GM12875 (cell line): ENCODE measurements at regions not wholly inside any gene's neighbourhood (a gene's known extent, or its start where the extent isn't known, plus 50 kb on each side); places are given as distances from the start of the nearest gene placed in this dataset.
"Not testable (repeated sequence)": the region's sequence is repeated elsewhere in the genome, so short reads cannot be mapped to it uniquely, and the experiment has no call there.

ENCODE experiments used
- H3K4me3 ChIP-seq: one replicate; pipeline ENCODE4 v1.5.1; 2011; ENCODE audit warnings: low read depth, low read length, control low read depth
- TF ChIP-seq, protein P1 (sequence below): IDR thresholded peaks from 2 replicates; pipeline ENCODE4 v1.5.1; 2011; ENCODE audit warnings: low read depth, mild to moderate bottlenecking, control low read depth, inconsistent platforms, low read length, moderate library complexity, borderline replicate concordance; ENCODE audit not compliant: insufficient read depth

DNA sequence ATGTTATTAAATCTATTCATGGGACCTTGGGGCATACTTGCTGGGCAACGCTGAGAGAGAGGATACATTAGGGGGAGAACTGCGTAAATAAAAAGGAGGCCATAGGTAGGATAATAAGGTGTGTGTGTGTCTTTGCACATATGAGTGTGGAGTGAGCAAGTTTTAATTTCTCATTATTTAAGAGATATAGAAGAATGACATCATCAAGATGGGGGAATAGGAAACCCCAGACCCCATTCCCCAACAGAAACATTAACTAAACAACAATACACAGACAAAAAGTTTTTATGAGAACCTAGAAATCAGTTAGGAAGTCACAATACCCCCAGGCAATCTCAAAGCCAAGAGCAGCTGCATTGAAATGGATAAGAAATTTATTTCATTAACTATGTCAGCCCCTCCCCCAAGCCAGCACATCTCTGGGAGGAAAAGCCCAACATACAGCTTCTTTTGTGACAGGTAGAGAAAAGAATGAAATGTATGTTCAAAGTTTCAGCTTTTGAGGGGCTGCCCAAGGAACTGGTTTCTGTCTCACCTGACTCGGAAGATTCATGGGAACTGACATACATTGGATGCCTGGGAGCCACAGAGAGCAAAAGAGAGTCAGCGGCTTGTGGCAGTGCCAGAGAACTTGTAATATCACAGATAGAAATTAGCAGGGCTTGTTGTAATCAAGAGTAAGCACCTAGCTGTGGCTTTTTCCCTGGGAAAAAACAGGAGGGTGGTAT, 234.3 kb upstream of the NFIA start:
- TF ChIP-seq, protein P1, sequence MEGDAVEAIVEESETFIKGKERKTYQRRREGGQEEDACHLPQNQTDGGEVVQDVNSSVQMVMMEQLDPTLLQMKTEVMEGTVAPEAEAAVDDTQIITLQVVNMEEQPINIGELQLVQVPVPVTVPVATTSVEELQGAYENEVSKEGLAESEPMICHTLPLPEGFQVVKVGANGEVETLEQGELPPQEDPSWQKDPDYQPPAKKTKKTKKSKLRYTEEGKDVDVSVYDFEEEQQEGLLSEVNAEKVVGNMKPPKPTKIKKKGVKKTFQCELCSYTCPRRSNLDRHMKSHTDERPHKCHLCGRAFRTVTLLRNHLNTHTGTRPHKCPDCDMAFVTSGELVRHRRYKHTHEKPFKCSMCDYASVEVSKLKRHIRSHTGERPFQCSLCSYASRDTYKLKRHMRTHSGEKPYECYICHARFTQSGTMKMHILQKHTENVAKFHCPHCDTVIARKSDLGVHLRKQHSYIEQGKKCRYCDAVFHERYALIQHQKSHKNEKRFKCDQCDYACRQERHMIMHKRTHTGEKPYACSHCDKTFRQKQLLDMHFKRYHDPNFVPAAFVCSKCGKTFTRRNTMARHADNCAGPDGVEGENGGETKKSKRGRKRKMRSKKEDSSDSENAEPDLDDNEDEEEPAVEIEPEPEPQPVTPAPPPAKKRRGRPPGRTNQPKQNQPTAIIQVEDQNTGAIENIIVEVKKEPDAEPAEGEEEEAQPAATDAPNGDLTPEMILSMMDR, result no peak
- no peak overlapping the region for H3K4me3 ChIP-seq

DNA sequence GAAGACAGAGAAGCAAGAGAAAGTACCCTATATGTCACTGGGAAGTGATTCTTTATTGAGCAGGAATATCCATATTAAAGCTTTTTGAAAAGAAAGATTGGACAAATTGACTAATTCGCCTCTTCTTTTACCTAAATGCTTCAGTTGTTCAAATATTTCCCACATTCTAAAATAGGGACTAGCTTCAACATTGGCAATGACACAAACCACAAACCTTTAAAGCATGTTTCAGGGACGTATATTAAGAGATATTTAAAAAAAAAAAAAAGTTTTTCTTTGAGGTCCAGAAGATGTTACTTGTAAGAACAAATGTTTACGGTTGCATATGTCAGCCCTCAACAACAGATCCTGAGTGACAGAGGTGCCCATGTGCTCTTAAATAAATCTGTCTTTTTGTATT, 235.0 kb upstream of the NFIA start:
- H3K4me3 ChIP-seq, result no peak overlapping the region
- TF ChIP-seq, protein P1, result no peak

GRCh38 chr1:60845659-60846058, 236.7 kb upstream of the NFIA start:
- H3K4me3 ChIP-seq, result not testable (repeated sequence)

- TF ChIP-seq, protein P1, result no peak
- no peak overlapping the region for H3K4me3 ChIP-seq
Observed at GRCh38 chr1:60842304-60842703, 240.1 kb upstream of the NFIA start.

DNA sequence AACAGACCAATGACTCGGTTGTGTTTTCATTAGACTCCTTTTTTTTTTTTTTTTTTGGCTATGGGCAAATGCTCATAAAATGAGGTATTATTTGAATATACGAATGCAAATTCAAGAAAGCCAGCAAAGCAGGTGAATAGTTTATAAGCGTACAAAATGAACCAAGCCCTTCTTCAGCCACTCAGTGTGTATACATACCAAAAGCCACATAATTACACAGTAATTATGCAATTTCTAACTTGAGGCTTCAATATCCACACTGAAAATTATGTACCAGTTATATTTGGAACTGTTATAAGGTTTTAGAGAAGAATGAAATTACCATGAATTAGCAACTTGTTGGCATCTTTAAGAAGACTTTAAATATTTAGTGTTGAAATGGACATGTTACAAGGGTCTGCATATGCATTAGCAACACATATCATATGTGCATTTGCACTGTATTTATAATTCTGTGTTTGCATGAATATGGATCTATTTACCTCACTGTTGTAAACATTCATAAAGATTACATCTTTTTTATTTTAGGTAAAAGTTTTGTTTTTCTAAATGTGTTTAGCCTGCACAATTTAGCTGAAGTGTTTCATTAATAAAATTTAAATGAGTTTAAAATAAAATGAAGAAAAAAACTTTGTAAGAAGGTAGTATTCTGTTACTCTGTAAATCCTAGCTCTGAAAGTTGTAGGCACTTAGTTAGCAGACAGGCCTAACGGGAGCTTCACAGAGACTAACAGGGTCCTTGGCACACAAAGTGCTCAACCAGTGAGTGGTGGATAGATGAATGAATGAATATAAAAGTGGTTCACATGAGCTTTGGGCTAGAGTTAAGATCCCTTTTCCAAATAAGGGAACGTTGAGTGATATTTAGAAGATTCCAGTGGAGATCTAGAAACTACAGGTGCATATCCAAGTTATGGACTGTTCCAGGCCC, 241.0 kb upstream of the NFIA start:
- TF ChIP-seq, protein P1, result no peak
- no peak overlapping the region for H3K4me3 ChIP-seq

GRCh38 chr1:60840476-60840875, 241.9 kb upstream of the NFIA start:
- not testable (repeated sequence) for H3K4me3 ChIP-seq

GRCh38 chr1:60835649-60836048, 246.7 kb upstream of the NFIA start:
- TF ChIP-seq, protein P1, result no peak
- H3K4me3 ChIP-seq, result no peak overlapping the region

DNA sequence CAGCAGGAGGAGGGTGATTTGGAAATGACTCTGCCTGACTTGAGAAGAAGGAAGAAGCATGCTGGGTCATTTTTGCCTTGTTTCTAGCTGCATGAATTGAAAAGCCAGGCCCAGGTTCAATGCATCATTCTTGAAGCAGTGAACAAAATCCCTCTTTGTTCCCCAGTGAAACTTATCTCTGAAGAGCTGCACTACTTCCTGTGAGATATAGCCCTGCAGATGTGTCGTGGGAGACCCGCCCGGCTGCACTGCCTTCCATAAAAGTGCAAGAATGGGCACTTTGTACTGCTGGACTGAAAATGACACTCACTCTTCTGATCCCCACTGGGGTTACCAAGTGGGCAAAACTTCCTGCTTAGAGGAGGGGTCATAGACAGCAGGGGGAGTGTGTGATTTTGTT, 249.2 kb upstream of the NFIA start:
- no peak overlapping the region for H3K4me3 ChIP-seq
- TF ChIP-seq, protein P1, result no peak
